Psoas muscle (tissue), 7 donors: ENCODE measurements at regions not wholly inside any gene's neighbourhood (a gene's known extent, or its start where the extent isn't known, plus 50 kb on each side); places are given as distances from the start of the nearest gene placed in this dataset.

Experiments
- ATAC-seq, 4 donors: fragments of 200-7000 bp; cut with Tn5 transposase; one replicate each; pipeline ENCODE4 v1.9.1; 2020; ENCODE audit warnings: moderate library complexity in 3 of 4, mild to moderate bottlenecking in 2 of 4
- DNase-seq, 2 donors: peaks; one replicate each; pipeline ENCODE4 v3.0.0-alpha.2; 2020
- H3K27ac ChIP-seq: fragments of 200-600 bp; one replicate; pipeline ENCODE4 v1.8.0; 2022
- H3K27me3 ChIP-seq, 3 donors: fragments of 200-600 bp in 1 of 3; one replicate each; pipeline versions ENCODE4 v1.6.1 to v1.8.0; 2013 to 2022; ENCODE audit warnings: low read length in 2 of 3, mild to moderate bottlenecking in 2 of 3, moderate library complexity in 1 of 3; ENCODE audit not compliant: insufficient read depth in 3 of 3
- H3K36me3 ChIP-seq, 2 donors: fragments of 200-600 bp in 1 of 2; one replicate each; pipeline versions ENCODE4 v1.6.1 to v1.8.0; 2013 to 2022; ENCODE audit warnings: low read depth in 1 of 2, mild to moderate bottlenecking in 1 of 2, moderate library complexity in 1 of 2; ENCODE audit not compliant: insufficient read depth in 1 of 2
- H3K4me1 ChIP-seq: fragments of 200-600 bp; one replicate; pipeline ENCODE4 v1.8.0; 2022
- H3K4me3 ChIP-seq: fragments of 200-600 bp; one replicate; pipeline ENCODE4 v1.8.0; 2022; ENCODE audit warnings: mild to moderate bottlenecking
- H3K9me3 ChIP-seq: fragments of 200-600 bp; one replicate; pipeline ENCODE4 v1.8.0; 2022
- WGBS, 3 donors: extraction: QIAGEN DNeasy Blood & Tissue Kit; methylation state at CpG; one replicate each; pipeline versions ENCODE4 v1.1.6 to v1.1.7; 2013; 5-methylcytosine and 5-hydroxymethylcytosine counted together
- intact Hi-C, 2 donors: fragments of 100-400 bp; cut with DNase I; formaldehyde crosslinking; loops; one replicate each; pipeline versions ENCODE4 v1.11.0 to v1.14.2; 2022
- TF ChIP-seq, protein P1 (sequence below): fragments of 200-600 bp; IDR thresholded peaks from one replicate; pipeline ENCODE4 v1.8.0; 2022; ENCODE audit warnings: antibody characterized with exemption
- donor health status: healthy with polysubstance abuse.
- donor health status: DM: no; HTN: no; CAD: no; lungs with moderate emphysema.
- donor health status: Bipolar disorder and iron deficiency.
- donor health status: healthy.
- donor health status: DM: yes; HTN: yes; CAD: no.
- donor health status: DM: no; HTN: no; CAD: no.
- donor health status: DM: yes; HTN: yes; CAD: no.

DNA sequence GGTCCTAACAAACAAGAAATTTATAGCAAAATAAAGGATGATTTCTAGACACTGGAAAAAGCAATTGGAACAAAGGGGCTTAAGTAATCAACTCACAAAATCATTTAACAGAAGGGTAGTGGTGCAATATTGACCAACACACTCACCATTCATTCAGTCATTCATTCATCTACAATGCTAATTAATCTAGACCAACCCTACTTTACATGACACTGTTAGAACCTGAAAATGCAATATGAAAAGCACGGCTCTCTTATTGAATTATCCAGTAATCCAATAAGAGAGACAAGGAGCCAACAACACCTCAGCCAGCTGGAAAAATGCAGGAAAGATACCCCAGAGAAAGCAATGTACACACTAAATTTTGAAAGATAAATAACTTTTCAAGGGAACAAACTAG, 310.8 kb upstream of the NR5A2 start:
- DNase-seq (no peak), ATAC-seq (no peak)
- Histone ChIP-seq H3K36me3 (no peaks in the 10 kb centered on the region), H3K27ac (no peak overlapping the region), H3K4me3 (no peak overlapping the region), H3K4me1 (no peaks in the 10 kb centered on the region), H3K9me3 (peaks cover 5% of the 10 kb centered on the region), H3K27me3 (peaks cover 0 to 4% (median 0%) of the 10 kb centered on the region in 3 donors)
- intact Hi-C loops = no loop called here
- WGBS, 3 donors = 83 to 92% (median 88%) methylated on average over 1 of the region's 1 CpG
- TF ChIP-seq, protein P1, sequence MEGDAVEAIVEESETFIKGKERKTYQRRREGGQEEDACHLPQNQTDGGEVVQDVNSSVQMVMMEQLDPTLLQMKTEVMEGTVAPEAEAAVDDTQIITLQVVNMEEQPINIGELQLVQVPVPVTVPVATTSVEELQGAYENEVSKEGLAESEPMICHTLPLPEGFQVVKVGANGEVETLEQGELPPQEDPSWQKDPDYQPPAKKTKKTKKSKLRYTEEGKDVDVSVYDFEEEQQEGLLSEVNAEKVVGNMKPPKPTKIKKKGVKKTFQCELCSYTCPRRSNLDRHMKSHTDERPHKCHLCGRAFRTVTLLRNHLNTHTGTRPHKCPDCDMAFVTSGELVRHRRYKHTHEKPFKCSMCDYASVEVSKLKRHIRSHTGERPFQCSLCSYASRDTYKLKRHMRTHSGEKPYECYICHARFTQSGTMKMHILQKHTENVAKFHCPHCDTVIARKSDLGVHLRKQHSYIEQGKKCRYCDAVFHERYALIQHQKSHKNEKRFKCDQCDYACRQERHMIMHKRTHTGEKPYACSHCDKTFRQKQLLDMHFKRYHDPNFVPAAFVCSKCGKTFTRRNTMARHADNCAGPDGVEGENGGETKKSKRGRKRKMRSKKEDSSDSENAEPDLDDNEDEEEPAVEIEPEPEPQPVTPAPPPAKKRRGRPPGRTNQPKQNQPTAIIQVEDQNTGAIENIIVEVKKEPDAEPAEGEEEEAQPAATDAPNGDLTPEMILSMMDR = no peak

DNA sequence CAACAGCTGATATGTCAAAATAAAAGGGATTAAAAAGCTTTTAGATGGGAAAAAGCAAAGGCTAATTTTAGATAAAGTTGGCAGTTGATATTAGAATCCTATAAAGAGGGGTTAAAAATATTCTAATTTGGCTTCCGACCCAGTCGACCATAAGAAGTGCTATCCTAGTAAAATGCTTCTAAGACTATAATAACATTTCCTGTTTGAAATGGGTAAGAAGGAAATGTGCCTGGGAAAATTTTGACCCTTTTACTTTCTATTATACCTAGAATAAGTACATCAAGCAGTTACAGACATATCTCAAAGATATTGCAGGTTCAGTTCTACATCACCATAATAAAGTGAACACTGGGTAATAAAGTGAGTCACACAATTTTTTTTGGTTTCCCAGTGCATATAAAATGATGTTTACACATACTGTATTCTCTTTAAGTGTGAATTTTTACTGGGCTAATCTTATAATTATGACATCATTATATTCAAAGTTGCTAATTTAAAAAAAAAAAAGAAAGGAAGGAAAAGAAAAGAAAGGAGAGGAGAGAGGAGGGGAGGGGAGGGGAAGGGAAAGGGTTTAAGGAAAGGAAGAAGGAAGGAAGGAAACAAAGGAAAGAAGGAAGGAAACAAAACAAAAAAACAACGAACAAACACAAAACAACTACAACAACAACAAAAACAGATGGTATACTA, 308.2 kb upstream of the NR5A2 start:
- H3K27me3 ChIP-seq = peaks cover 0 to 4% (median 0%) of the 10 kb centered on the region in 3 donors
- 65 to 74% (median 67%) methylated on average over 3 of the region's 3 CpGs for WGBS, 3 donors
- no peaks in the 10 kb centered on the region for H3K36me3 ChIP-seq
- ATAC-seq (no peak), DNase-seq (no peak)
- no peak overlapping the region for H3K27ac ChIP-seq
- TF ChIP-seq, protein P1 = no peak
- intact Hi-C loops = no loop called here
- H3K4me3 ChIP-seq = no peak overlapping the region
- H3K9me3 ChIP-seq = no peaks in the 10 kb centered on the region
- H3K4me1 ChIP-seq = no peaks in the 10 kb centered on the region

DNA sequence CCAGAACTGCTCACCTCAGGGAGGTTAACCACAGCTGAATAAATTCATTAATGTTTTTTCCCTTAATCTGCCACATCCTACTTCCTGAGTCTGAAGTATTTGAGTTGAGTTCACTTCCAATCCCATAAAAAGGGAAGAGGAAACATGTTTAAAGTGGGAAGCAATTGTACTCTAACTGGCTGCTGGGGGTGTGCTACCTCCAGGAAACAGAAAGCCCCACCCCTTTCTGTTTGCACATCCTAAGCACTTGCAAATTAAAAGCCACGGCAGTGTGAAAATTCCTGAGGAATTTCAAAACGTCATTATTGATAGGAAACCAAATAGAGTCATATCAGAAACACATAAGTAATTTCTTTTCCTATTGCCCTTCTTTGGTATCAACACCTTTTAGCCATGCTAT, 307.0 kb upstream of the NR5A2 start:
- DNase-seq = no peak
- intact Hi-C loops = no loop called here
- WGBS, 3 donors = 1 to 7% (median 4%) methylated on average over 2 of the region's 2 CpGs
- Histone ChIP-seq H3K9me3 (no peaks in the 10 kb centered on the region), H3K4me1 (no peaks in the 10 kb centered on the region), H3K27me3 (peaks cover 0 to 4% (median 0%) of the 10 kb centered on the region in 3 donors), H3K27ac (no peak overlapping the region), H3K36me3 (no peaks in the 10 kb centered on the region), H3K4me3 (no peak overlapping the region)
- TF ChIP-seq, protein P1 = no peak
- ATAC-seq = no peak

DNA sequence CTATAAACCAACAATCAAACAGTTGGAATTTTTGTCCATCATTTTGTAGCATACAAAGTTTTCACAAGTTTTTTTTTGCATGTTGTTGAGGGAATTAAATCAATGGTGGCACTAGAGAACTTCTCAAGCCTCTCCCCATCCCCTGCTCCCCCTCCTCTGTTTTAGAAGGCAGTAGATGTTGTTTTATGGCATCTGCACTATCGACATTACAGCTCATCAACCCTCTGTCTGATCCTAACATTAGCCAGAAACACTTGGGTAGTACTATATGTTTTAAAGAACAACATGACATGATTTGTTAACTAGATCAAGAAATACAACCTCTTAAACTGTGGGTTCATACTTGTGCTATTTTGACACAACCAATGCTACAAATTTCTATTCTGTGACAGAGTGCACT, 306.5 kb upstream of the NR5A2 start:
- intact Hi-C loops = no loop called here
- H3K4me1 ChIP-seq = no peaks in the 10 kb centered on the region
- no peak overlapping the region for H3K4me3 ChIP-seq
- H3K36me3 ChIP-seq = no peaks in the 10 kb centered on the region
- ATAC-seq (no peak), DNase-seq (no peak)
- H3K27ac ChIP-seq = no peak overlapping the region
- peaks cover 0 to 4% (median 0%) of the 10 kb centered on the region in 3 donors for H3K27me3 ChIP-seq
- WGBS, 3 donors = 19 to 29% (median 28%) methylated on average over 1 of the region's 1 CpG
- no peaks in the 10 kb centered on the region for H3K9me3 ChIP-seq
- TF ChIP-seq, protein P1 = no peak
